ENCODE measurements at regions not wholly inside any gene's neighbourhood (a gene's known extent, or its start where the extent isn't known, plus 50 kb on each side); places are given as distances from the start of the nearest gene placed in this dataset.

- no peak for DNase-seq
Observed at GRCh38 chr21:17869115-17869514, 50.0 kb upstream of the C21orf91 start.

Measured in NCI-H226 (cell line).